OCI-LY7 (cell line): ENCODE measurements at regions not wholly inside any gene's neighbourhood (a gene's known extent, or its start where the extent isn't known, plus 50 kb on each side); places are given as distances from the start of the nearest gene placed in this dataset.

Experiments used
- EZH2phosphoT487 ChIP-seq: fragments of 200-600 bp; sonication (generic); IDR thresholded peaks from 2 replicates; pipeline ENCODE4 v1.6.1; 2018; ENCODE audit warnings: low read depth, borderline replicate concordance, mild to moderate bottlenecking, mixed run types, antibody characterized with exemption, low read length, moderate library complexity, mixed read lengths
- TF ChIP-seq, protein P1 (sequence below): fragments of 200-600 bp; sonication (generic); conservative IDR thresholded peaks from 2 replicates; pipeline ENCODE4 v1.5.1; 2014; ENCODE audit warnings: mild to moderate bottlenecking, antibody characterized with exemption, low read length, moderate library complexity, mixed read lengths

DNA sequence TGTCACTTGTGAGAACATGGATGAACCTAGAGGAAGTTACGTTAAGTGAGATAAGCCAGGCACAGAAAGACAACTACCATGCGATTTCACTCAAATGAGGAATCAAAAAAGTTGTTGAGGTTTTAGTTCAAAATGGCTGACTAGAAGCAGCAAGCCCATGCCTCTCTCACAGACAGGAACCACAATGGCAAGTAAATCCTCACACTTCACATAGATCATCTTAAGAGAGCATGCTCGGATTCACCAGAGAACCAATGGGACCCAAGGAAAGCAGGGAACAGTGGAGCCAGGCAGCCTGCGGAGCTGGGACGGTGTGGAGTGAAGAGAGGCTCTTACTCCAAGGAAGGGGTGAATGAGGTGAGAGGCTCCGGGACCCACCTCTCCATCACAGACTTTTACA, 581.0 kb downstream of the UQCRFS1 start:
- TF ChIP-seq, protein P1, sequence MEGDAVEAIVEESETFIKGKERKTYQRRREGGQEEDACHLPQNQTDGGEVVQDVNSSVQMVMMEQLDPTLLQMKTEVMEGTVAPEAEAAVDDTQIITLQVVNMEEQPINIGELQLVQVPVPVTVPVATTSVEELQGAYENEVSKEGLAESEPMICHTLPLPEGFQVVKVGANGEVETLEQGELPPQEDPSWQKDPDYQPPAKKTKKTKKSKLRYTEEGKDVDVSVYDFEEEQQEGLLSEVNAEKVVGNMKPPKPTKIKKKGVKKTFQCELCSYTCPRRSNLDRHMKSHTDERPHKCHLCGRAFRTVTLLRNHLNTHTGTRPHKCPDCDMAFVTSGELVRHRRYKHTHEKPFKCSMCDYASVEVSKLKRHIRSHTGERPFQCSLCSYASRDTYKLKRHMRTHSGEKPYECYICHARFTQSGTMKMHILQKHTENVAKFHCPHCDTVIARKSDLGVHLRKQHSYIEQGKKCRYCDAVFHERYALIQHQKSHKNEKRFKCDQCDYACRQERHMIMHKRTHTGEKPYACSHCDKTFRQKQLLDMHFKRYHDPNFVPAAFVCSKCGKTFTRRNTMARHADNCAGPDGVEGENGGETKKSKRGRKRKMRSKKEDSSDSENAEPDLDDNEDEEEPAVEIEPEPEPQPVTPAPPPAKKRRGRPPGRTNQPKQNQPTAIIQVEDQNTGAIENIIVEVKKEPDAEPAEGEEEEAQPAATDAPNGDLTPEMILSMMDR = no peak
- TF ChIP-seq EZH2phosphoT487 = no peak
